ENCODE measurements at regions not wholly inside any gene's neighbourhood (a gene's known extent, or its start where the extent isn't known, plus 50 kb on each side); places are given as distances from the start of the nearest gene placed in this dataset.

GRCh38 chr1:184294101-184294500, 92.7 kb upstream of the C1orf21 start:
- TF ChIP-seq, protein P1, sequence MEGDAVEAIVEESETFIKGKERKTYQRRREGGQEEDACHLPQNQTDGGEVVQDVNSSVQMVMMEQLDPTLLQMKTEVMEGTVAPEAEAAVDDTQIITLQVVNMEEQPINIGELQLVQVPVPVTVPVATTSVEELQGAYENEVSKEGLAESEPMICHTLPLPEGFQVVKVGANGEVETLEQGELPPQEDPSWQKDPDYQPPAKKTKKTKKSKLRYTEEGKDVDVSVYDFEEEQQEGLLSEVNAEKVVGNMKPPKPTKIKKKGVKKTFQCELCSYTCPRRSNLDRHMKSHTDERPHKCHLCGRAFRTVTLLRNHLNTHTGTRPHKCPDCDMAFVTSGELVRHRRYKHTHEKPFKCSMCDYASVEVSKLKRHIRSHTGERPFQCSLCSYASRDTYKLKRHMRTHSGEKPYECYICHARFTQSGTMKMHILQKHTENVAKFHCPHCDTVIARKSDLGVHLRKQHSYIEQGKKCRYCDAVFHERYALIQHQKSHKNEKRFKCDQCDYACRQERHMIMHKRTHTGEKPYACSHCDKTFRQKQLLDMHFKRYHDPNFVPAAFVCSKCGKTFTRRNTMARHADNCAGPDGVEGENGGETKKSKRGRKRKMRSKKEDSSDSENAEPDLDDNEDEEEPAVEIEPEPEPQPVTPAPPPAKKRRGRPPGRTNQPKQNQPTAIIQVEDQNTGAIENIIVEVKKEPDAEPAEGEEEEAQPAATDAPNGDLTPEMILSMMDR (tag by site-specific recombination; IDR thresholded peaks at IDR 0.05) = no peak
- TF ChIP-seq ZNF140 (tag by site-specific recombination; IDR thresholded peaks at IDR 0.05) = no peak
- no peak for TF ChIP-seq ZNF19 (tag by site-specific recombination; IDR thresholded peaks at IDR 0.05; ENCODE audit: low read depth)
- no peak for TF ChIP-seq ZNF792 (tag by site-specific recombination; IDR thresholded peaks at IDR 0.05)
- TF ChIP-seq, protein P2, sequence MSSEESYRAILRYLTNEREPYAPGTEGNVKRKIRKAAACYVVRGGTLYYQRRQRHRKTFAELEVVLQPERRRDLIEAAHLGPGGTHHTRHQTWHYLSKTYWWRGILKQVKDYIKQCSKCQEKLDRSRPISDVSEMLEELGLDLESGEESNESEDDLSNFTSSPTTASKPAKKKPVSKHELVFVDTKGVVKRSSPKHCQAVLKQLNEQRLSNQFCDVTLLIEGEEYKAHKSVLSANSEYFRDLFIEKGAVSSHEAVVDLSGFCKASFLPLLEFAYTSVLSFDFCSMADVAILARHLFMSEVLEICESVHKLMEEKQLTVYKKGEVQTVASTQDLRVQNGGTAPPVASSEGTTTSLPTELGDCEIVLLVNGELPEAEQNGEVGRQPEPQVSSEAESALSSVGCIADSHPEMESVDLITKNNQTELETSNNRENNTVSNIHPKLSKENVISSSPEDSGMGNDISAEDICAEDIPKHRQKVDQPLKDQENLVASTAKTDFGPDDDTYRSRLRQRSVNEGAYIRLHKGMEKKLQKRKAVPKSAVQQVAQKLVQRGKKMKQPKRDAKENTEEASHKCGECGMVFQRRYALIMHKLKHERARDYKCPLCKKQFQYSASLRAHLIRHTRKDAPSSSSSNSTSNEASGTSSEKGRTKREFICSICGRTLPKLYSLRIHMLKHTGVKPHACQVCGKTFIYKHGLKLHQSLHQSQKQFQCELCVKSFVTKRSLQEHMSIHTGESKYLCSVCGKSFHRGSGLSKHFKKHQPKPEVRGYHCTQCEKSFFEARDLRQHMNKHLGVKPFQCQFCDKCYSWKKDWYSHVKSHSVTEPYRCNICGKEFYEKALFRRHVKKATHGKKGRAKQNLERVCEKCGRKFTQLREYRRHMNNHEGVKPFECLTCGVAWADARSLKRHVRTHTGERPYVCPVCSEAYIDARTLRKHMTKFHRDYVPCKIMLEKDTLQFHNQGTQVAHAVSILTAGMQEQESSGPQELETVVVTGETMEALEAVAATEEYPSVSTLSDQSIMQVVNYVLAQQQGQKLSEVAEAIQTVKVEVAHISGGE (tag by site-specific recombination; conservative IDR thresholded peaks at IDR 0.05; ENCODE audit: low read depth) = no peak
- TF ChIP-seq ZSCAN18 (tag by site-specific recombination; IDR thresholded peaks at IDR 0.05) = no peak
- no peak for TF ChIP-seq HOXD13 (CRISPR knock-in tag; IDR thresholded peaks at IDR 0.05; ENCODE audit: borderline replicate concordance)
- TF ChIP-seq RBAK (tag by site-specific recombination; IDR thresholded peaks at IDR 0.05) = no peak
- no peak for TF ChIP-seq ZNF274 (IDR thresholded peaks at IDR 0.05; ENCODE audit: low read length)
- no peak for TF ChIP-seq ZNF274 (tag by site-specific recombination; IDR thresholded peaks at IDR 0.05; ENCODE audit: borderline replicate concordance)
- no peak for TF ChIP-seq ZNF433 (tag by site-specific recombination; IDR thresholded peaks at IDR 0.05; ENCODE audit: low read depth)
- no peak for TF ChIP-seq SP2 (tag by site-specific recombination; IDR thresholded peaks at IDR 0.05)
- no peak for TF ChIP-seq ZNF701 (tag by site-specific recombination; IDR thresholded peaks at IDR 0.05)
- no peak for TF ChIP-seq ZNF677 (tag by site-specific recombination; IDR thresholded peaks at IDR 0.05)
